Right renal cortex interstitium (tissue), 3 donors: ENCODE measurements at regions not wholly inside any gene's neighbourhood (a gene's known extent, or its start where the extent isn't known, plus 50 kb on each side); places are given as distances from the start of the nearest gene placed in this dataset.

Source experiments
- DNase-seq, 3 donors: peaks; one replicate each; pipeline ENCODE4 v3.0.0-alpha.2; 2013; ENCODE audit warnings: low read depth in 3 of 3, low spot score in 2 of 3

- DNase-seq, result no peak
These were observed 187.2 kb downstream of the TOMM20 start for GRCh38 chr1:234941321-234942011.

- DNase-seq, result no peak
These were observed 187.8 kb downstream of the TOMM20 start for GRCh38 chr1:234940841-234941240.

GRCh38 chr1:234938924-234939323 is 189.7 kb downstream of the TOMM20 start:
- no peak for DNase-seq

- no peak for DNase-seq
These were observed 190.5 kb downstream of the TOMM20 start for GRCh38 chr1:234938135-234938534.

- no peak for DNase-seq
These were observed 191.8 kb downstream of the TOMM20 start for GRCh38 chr1:234936612-234937389.

GRCh38 chr1:234934611-234935033 is 194.0 kb downstream of the TOMM20 start:
- no peak for DNase-seq

- DNase-seq, result no peak
These were observed 195.2 kb downstream of the TOMM20 start for GRCh38 chr1:234933475-234933874.

- DNase-seq, result no peak
These were observed 195.9 kb downstream of the TOMM20 start for GRCh38 chr1:234932511-234933430.

GRCh38 chr1:234932106-234932505 is 196.5 kb downstream of the TOMM20 start:
- no peak for DNase-seq

- no peak for DNase-seq
These were observed 197.1 kb downstream of the TOMM20 start for GRCh38 chr1:234931404-234931973.

GRCh38 chr1:234929369-234929768 is 199.3 kb downstream of the TOMM20 start:
- DNase-seq, result no peak

GRCh38 chr1:234928642-234929041 is 200.0 kb downstream of the TOMM20 start:
- DNase-seq, result no peak

- no peak for DNase-seq
These were observed 200.5 kb downstream of the TOMM20 start for GRCh38 chr1:234927971-234928640.

GRCh38 chr1:234927312-234927970 is 201.2 kb downstream of the TOMM20 start:
- DNase-seq, result no peak

GRCh38 chr1:234926559-234927311 is 201.9 kb downstream of the TOMM20 start:
- no peak for DNase-seq

GRCh38 chr1:234926264-234926558 is 202.4 kb downstream of the TOMM20 start:
- no peak for DNase-seq

GRCh38 chr1:234925440-234926263 is 203.0 kb downstream of the TOMM20 start:
- DNase-seq, result no peak
